Smooth muscle cell (in vitro differentiated cells): ENCODE measurements at regions not wholly inside any gene's neighbourhood (a gene's known extent, or its start where the extent isn't known, plus 50 kb on each side); places are given as distances from the start of the nearest gene placed in this dataset.

Experiments used
- DNase-seq: peaks from one replicate; lab custom pipeline; 2025; ENCODE audit not compliant: unreplicated experiment; lab: John Stamatoyannopoulos, UW
- H2AFZ ChIP-seq: fragments of 200-600 bp; sonication (generic); 2 replicates; pipeline ENCODE4 v1.6.0; 2016; ENCODE audit warnings: antibody characterized with exemption, low read depth, mild to moderate bottlenecking
- H3F3A ChIP-seq: fragments of 200-600 bp; sonication (generic); 2 replicates; pipeline ENCODE4 v1.6.0; 2017; ENCODE audit warnings: antibody characterized with exemption, low read depth
- H3K27ac ChIP-seq: fragments of 200-600 bp; sonication (generic); 2 replicates; pipeline ENCODE4 v1.5.1; 2016; ENCODE audit warnings: low read depth, mild to moderate bottlenecking
- H3K27me3 ChIP-seq: fragments of 200-600 bp; sonication (generic); 2 replicates; pipeline ENCODE4 v1.6.1; 2016; ENCODE audit warnings: low read depth, mild to moderate bottlenecking
- H3K36me3 ChIP-seq: fragments of 200-600 bp; sonication (generic); 2 replicates; pipeline ENCODE4 v1.5.1; 2016; ENCODE audit warnings: low read depth
- H3K4me1 ChIP-seq: fragments of 200-600 bp; sonication (generic); 2 replicates; pipeline ENCODE4 v1.5.1; 2016; ENCODE audit warnings: low read depth
- H3K4me2 ChIP-seq: fragments of 200-600 bp; sonication (generic); 2 replicates; pipeline ENCODE4 v1.6.0; 2016; ENCODE audit warnings: mild to moderate bottlenecking
- H3K4me3 ChIP-seq: fragments of 200-600 bp; sonication (generic); 2 replicates; pipeline ENCODE4 v1.5.1; 2016; ENCODE audit warnings: mild to moderate bottlenecking
- H3K79me2 ChIP-seq: fragments of 200-600 bp; sonication (generic); 2 replicates; pipeline ENCODE4 v1.6.0; 2016; ENCODE audit warnings: low read depth, mild to moderate bottlenecking
- H3K9ac ChIP-seq: fragments of 200-600 bp; sonication (generic); 2 replicates; pipeline ENCODE4 v1.6.0; 2016; ENCODE audit warnings: low read depth
- H3K9me3 ChIP-seq: fragments of 200-600 bp; sonication (generic); replicated peaks from 2 replicates; pipeline ENCODE4 v1.5.1; 2016; ENCODE audit warnings: low read depth
- H4K20me1 ChIP-seq: fragments of 200-600 bp; sonication (generic); 2 replicates; pipeline ENCODE4 v1.6.0; 2016; ENCODE audit warnings: low read depth
- CTCF ChIP-seq: fragments of 200-600 bp; sonication (generic); IDR thresholded peaks from 2 replicates; pipeline ENCODE4 v1.5.1; 2017; ENCODE audit warnings: borderline replicate concordance, mild to moderate bottlenecking, antibody characterized with exemption; ENCODE audit not compliant: insufficient read depth, poor library complexity, severe bottlenecking
- WGBS: methylation state at CpG from one replicate; pipeline ENCODE4 v1.1.7; 2016; ENCODE audit warnings: low lambda C conversion rate; 5-methylcytosine and 5-hydroxymethylcytosine counted together

- Histone ChIP-seq H3K4me2 (no peak overlapping the region), H4K20me1 (no peaks in the 10 kb centered on the region), H3F3A (peaks cover 6% of the 10 kb centered on the region), H3K4me3 (no peak overlapping the region), H3K9me3 (no peaks in the 10 kb centered on the region), H3K36me3 (no peaks in the 10 kb centered on the region), H3K9ac (no peak overlapping the region), H3K79me2 (no peaks in the 10 kb centered on the region), H2AFZ (no peak overlapping the region), H3K27me3 (no peaks in the 10 kb centered on the region), H3K27ac (no peak overlapping the region), H3K4me1 (peaks cover 6% of the 10 kb centered on the region)
- 90% methylated on average over 11 of the region's 11 CpGs for WGBS
- no peak for TF ChIP-seq CTCF
- no peak for DNase-seq
Measured at GRCh38 chr15:80315289-80315987, 63.4 kb upstream of the CTXND1 start.

GRCh38 chr15:80317389-80318182 lies 65.6 kb upstream of the CTXND1 start:
- Histone ChIP-seq H2AFZ (peak overlapping the region; percentile 73), H3K9ac (peak overlapping the region; percentile 70), H3K36me3 (no peaks in the 10 kb centered on the region), H3F3A (peaks cover 6% of the 10 kb centered on the region), H3K4me3 (no peak overlapping the region), H3K79me2 (no peaks in the 10 kb centered on the region), H3K4me2 (peak overlapping the region; percentile 75), H3K27ac (peak overlapping the region; percentile 92), H3K27me3 (no peaks in the 10 kb centered on the region), H3K4me1 (peaks cover 6% of the 10 kb centered on the region), H4K20me1 (no peaks in the 10 kb centered on the region), H3K9me3 (no peaks in the 10 kb centered on the region)
- no peak for TF ChIP-seq CTCF
- WGBS: 41% methylated on average over 8 of the region's 8 CpGs
- no peak for DNase-seq

GRCh38 chr15:80321853-80322252 lies 69.8 kb upstream of the CTXND1 start:
- Histone ChIP-seq H3K27me3 (no peaks in the 10 kb centered on the region), H3K79me2 (no peaks in the 10 kb centered on the region), H2AFZ (no peak overlapping the region), H3K9ac (no peak overlapping the region), H4K20me1 (no peaks in the 10 kb centered on the region), H3K4me3 (no peak overlapping the region), H3K9me3 (no peaks in the 10 kb centered on the region), H3K4me1 (peaks cover 3% of the 10 kb centered on the region), H3F3A (no peaks in the 10 kb centered on the region), H3K4me2 (no peak overlapping the region), H3K27ac (no peak overlapping the region), H3K36me3 (no peaks in the 10 kb centered on the region)
- WGBS: 92% methylated on average over 7 of the region's 7 CpGs
- no peak for TF ChIP-seq CTCF
- no peak for DNase-seq

GRCh38 chr15:80323285-80323684 lies 71.3 kb upstream of the CTXND1 start:
- H4K20me1 ChIP-seq: no peaks in the 10 kb centered on the region
- H3K4me2 ChIP-seq: no peak overlapping the region
- 96% methylated on average over 1 of the region's 1 CpG for WGBS
- no peak overlapping the region for H2AFZ ChIP-seq
- no peaks in the 10 kb centered on the region for H3K36me3 ChIP-seq
- H3F3A ChIP-seq: no peaks in the 10 kb centered on the region
- no peaks in the 10 kb centered on the region for H3K9me3 ChIP-seq
- H3K27ac ChIP-seq: no peak overlapping the region
- no peak overlapping the region for H3K9ac ChIP-seq
- H3K27me3 ChIP-seq: no peaks in the 10 kb centered on the region
- H3K79me2 ChIP-seq: no peaks in the 10 kb centered on the region
- no peak overlapping the region for H3K4me3 ChIP-seq
- no peaks in the 10 kb centered on the region for H3K4me1 ChIP-seq
- DNase-seq: no peak
- TF ChIP-seq CTCF: peak; percentile 37
